Umbilical cord (tissue), 1 donor: ENCODE measurements at regions not wholly inside any gene's neighbourhood (a gene's known extent, or its start where the extent isn't known, plus 50 kb on each side); places are given as distances from the start of the nearest gene placed in this dataset.
"Not testable (repeated sequence)": the region's sequence is repeated elsewhere in the genome, so short reads cannot be mapped to it uniquely, and the experiment has no call there.

ENCODE experiments used
- DNase-seq: peaks from one replicate; pipeline ENCODE4 v3.0.0-alpha.2; 2015; ENCODE audit warnings: low spot score

DNA sequence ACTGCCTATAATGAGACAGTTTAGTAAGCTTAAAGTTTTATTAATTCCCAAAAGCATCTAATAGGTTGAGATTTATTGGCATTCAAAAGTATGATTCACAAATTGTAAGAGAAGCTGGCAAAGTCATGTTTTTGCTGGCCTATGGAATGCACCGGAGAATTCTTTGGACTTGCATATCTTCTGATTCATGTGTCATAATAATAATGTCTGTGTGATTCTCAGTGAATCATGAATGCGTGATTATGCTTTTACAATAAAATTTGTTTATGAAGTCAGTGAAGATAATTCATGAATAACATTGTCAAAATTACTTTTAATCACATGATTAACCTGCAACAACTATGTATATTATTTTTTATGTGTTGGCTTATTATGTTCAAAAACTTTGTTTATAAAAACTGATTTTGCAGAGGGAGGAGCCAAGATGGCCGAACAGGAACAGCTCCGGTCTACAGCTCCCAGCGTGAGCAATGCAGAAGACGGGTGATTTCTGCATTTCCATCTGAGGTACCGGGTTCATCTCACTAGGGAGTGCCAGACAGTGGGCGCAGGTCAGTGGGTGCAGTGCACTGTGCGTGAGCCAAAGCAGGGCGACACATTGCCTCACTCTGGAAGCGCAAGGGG is 389.2 kb downstream of the SRGAP2C start:
- DNase-seq = not testable (repeated sequence)

DNA sequence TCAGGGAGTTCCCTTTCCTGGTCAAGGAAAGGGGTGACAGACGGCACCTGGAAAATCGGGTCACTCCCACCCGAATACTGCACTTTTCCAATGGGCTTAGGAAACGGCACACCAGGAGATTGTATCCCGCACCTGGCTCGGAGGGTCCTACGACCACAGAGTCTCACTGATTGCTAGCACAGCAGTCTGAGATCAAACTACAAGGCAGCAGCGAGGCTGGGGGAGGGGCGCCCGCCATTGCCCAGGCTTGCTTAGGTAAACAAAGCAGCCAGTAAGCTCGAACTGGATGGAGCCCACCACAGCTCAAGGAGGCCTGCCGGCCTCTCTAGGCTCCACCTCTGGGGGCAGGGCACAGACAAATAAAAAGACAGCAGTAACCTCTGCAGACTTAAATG is 389.7 kb downstream of the SRGAP2C start:
- not testable (repeated sequence) for DNase-seq

- DNase-seq = not testable (repeated sequence)
These were observed 398.1 kb downstream of the SRGAP2C start for GRCh38 chr1:121582898-121583297.

DNA sequence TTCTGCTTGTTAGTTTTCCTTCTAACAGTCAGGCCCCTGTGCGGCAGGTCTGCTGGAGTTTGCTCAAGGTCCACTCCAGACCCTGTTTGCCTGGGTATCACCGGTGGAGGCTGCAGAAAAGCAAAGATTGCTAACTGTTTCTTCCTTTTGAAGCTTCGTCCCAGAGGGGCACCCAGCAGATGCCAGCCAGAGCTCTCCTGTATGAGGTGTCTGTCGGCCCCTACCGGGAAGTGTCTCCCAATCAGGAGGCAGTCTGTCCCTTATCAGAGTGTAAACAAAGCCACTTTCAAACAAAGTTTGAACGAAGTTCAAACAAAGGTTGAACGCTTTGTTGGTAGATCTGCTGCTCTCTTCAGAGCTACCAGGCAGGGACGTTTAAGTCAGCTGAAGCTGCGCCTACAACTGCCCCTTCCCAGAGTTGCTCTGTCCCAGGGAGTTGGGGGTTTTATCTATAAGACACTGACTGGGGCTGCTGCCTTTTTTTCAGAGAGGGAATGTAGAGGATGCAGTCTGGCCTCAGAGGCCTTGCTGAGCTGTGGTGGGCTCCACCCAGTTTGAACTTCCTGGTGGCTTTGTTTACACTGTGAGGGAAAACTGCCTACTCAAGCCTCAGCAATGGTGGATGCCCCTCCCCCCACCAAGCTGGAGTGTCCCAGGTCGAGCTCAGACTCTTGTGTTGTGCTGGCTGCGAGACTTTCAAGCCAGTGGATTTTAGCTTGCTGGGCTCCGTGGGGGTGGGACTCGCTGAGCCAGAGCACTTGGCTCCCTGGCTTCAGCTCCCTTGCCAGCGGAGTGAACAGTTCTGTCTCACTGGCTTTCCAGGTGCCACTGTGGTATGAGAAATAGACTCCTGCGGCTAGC is 401.8 kb downstream of the SRGAP2C start:
- DNase-seq = no peak

- no peak for DNase-seq
These were observed 402.4 kb downstream of the SRGAP2C start for GRCh38 chr1:121587230-121587569.

DNA sequence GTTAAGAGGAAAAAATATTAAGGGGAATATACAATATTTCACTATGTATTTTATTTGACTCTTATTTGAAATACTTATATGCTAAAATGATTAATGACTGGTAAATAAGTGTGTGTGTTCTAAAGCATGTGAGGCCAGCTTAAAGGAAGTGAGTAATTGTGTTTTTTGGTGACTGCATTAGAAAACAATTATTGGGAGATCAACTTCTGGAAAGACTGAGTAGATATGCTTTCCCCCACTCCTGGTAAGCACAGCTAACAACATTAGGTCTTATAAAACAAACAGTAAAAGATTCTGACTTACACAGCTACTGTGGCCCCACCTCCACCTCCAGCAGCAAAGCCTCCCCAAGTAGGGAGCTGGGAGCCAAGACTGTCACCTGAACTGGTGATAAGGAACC is 403.0 kb downstream of the SRGAP2C start:
- DNase-seq = no peak

- no peak for DNase-seq
These were observed 409.3 kb downstream of the SRGAP2C start for GRCh38 chr1:121594096-121594495.

- DNase-seq = no peak
These were observed 410.3 kb downstream of the SRGAP2C start for GRCh38 chr1:121595089-121595488.

GRCh38 chr1:121604843-121605444 is 420.2 kb downstream of the SRGAP2C start:
- not testable (repeated sequence) for DNase-seq

DNA sequence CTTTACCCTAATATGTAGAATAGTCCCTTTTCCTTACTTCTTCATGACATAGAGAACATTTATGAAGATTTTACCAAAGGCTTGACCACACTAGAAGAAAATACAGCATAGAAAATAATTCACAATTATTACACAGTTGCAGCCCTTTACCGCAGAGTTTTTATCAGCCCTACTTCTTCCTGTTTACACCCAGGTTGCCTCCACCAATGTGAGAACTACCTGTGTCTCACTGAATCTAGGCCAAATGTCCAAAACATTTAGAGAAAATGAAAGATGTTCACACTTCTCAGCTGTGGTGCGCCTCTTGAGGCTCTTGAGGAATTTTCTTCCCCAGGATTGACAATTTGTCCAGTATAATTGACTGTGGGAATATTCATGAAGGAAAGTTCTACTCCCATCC is 422.7 kb downstream of the SRGAP2C start:
- DNase-seq = not testable (repeated sequence)
